ENCODE measurements at regions not wholly inside any gene's neighbourhood (a gene's known extent, or its start where the extent isn't known, plus 50 kb on each side); places are given as distances from the start of the nearest gene placed in this dataset.

- Mint-ChIP-seq H3K4me1 (ENCODE audit: low read depth in 2 of 2) (peaks cover 8 to 14% of the 10 kb centered on the region in 2 donors), H3K9me3 (no peaks in the 10 kb centered on the region), H3K36me3 (no peaks in the 10 kb centered on the region), H3K27me3 (peaks cover 5 to 6% of the 10 kb centered on the region in 2 donors), H3K27ac (no peak overlapping the region), H3K4me3 (no peak overlapping the region)
- DNase-seq (ENCODE audit: low spot score) (no peak), ATAC-seq (no peak)
Measured at GRCh38 chr9:90969021-90969675, 167.5 kb downstream of the SYK start.

- no peaks in the 10 kb centered on the region for H3K9me3 Mint-ChIP-seq
- no peak overlapping the region for H3K4me3 Mint-ChIP-seq
- H3K27ac Mint-ChIP-seq = no peak overlapping the region
- peaks cover 9 to 15% of the 10 kb centered on the region in 2 donors for H3K27me3 Mint-ChIP-seq
- ATAC-seq (no peak), DNase-seq (ENCODE audit: low spot score) (no peak)
- H3K4me1 Mint-ChIP-seq (ENCODE audit: low read depth in 2 of 2) = peaks cover 4 to 5% of the 10 kb centered on the region in 2 donors
- no peaks in the 10 kb centered on the region for H3K36me3 Mint-ChIP-seq
Measured at GRCh38 chr9:90970608-90971007, 169.0 kb downstream of the SYK start.

GRCh38 chr9:90972057-90972456 is 170.4 kb downstream of the SYK start:
- H3K9me3 Mint-ChIP-seq = no peaks in the 10 kb centered on the region
- no peaks in the 10 kb centered on the region for H3K36me3 Mint-ChIP-seq
- peaks cover under 1 to 4% of the 10 kb centered on the region in 2 donors for H3K4me1 Mint-ChIP-seq (ENCODE audit: low read depth in 2 of 2)
- H3K27me3 Mint-ChIP-seq = peaks cover 13 to 16% of the 10 kb centered on the region in 2 donors
- DNase-seq (ENCODE audit: low spot score) (no peak), ATAC-seq (no peak)
- H3K4me3 Mint-ChIP-seq = no peak overlapping the region
- H3K27ac Mint-ChIP-seq = no peak overlapping the region

GRCh38 chr9:90974016-90974415 is 172.4 kb downstream of the SYK start:
- peaks cover 5 to 8% of the 10 kb centered on the region in 2 donors for H3K4me1 Mint-ChIP-seq (ENCODE audit: low read depth in 2 of 2)
- H3K27ac Mint-ChIP-seq = no peak overlapping the region
- H3K9me3 Mint-ChIP-seq = no peaks in the 10 kb centered on the region
- DNase-seq (ENCODE audit: low spot score) (no peak), ATAC-seq (no peak)
- H3K27me3 Mint-ChIP-seq = peaks cover 19 to 21% of the 10 kb centered on the region in 2 donors
- no peak overlapping the region for H3K4me3 Mint-ChIP-seq
- no peaks in the 10 kb centered on the region for H3K36me3 Mint-ChIP-seq

- Mint-ChIP-seq H3K9me3 (no peaks in the 10 kb centered on the region), H3K27me3 (peaks cover 26 to 28% of the 10 kb centered on the region in 2 donors), H3K4me1 (ENCODE audit: low read depth in 2 of 2) (peaks cover 10 to 15% of the 10 kb centered on the region in 2 donors), H3K27ac (no peak overlapping the region), H3K4me3 (no peak overlapping the region), H3K36me3 (no peaks in the 10 kb centered on the region)
- ATAC-seq = no peak
- DNase-seq (ENCODE audit: low spot score) = no peak
Measured at GRCh38 chr9:90974643-90975245, 173.1 kb downstream of the SYK start.

- Mint-ChIP-seq H3K9me3 (no peaks in the 10 kb centered on the region), H3K4me3 (no peak overlapping the region), H3K27me3 (peaks cover 32 to 33% of the 10 kb centered on the region in 2 donors), H3K27ac (no peak overlapping the region), H3K4me1 (ENCODE audit: low read depth in 2 of 2) (peaks cover 10 to 15% of the 10 kb centered on the region in 2 donors), H3K36me3 (no peaks in the 10 kb centered on the region)
- no peak for DNase-seq (ENCODE audit: low spot score)
- ATAC-seq = peak in 1 of 2 donors; percentile 36
Measured at GRCh38 chr9:90975781-90976538, 174.3 kb downstream of the SYK start.

- ATAC-seq = peak in 1 of 2 donors; percentile 37
- Mint-ChIP-seq H3K27ac (no peak overlapping the region), H3K27me3 (peaks cover 29 to 33% of the 10 kb centered on the region in 2 donors), H3K9me3 (no peaks in the 10 kb centered on the region), H3K36me3 (no peaks in the 10 kb centered on the region), H3K4me3 (no peak overlapping the region), H3K4me1 (ENCODE audit: low read depth in 2 of 2) (peaks cover 10 to 15% of the 10 kb centered on the region in 2 donors)
- no peak for DNase-seq (ENCODE audit: low spot score)
Measured at GRCh38 chr9:90979138-90979551, 177.5 kb downstream of the SYK start.

DNA sequence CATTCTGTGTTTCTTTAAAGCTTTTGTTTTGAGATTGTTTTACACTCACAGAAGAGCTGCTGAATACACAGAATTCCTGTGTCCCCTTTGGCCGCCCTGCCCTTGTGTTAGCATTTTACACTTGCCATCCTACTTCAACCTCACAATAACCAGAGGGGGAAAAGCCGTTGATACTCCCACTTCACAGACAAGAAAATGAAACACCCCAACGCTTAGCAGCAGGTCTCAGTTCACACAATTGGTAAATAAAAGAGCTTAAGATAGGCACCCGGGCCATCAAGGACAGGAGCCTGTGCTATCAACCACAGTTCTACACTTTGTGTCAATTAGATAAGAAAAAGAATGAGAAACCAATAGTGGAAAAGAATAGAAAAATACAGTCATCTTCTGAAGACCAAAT is 178.0 kb downstream of the SYK start:
- Mint-ChIP-seq H3K27me3 (peaks cover 28 to 30% of the 10 kb centered on the region in 2 donors), H3K4me3 (no peak overlapping the region), H3K4me1 (ENCODE audit: low read depth in 2 of 2) (peaks cover 10 to 13% of the 10 kb centered on the region in 2 donors), H3K36me3 (no peaks in the 10 kb centered on the region), H3K9me3 (no peaks in the 10 kb centered on the region), H3K27ac (no peak overlapping the region)
- no peak for ATAC-seq
- DNase-seq (ENCODE audit: low spot score) = no peak

- Mint-ChIP-seq H3K4me1 (ENCODE audit: low read depth in 2 of 2) (peaks cover 10 to 11% of the 10 kb centered on the region in 2 donors), H3K4me3 (no peak overlapping the region), H3K36me3 (no peaks in the 10 kb centered on the region), H3K9me3 (no peaks in the 10 kb centered on the region), H3K27me3 (peaks cover 20 to 23% of the 10 kb centered on the region in 2 donors), H3K27ac (no peak overlapping the region)
- DNase-seq (ENCODE audit: low spot score) (no peak), ATAC-seq (no peak)
Measured at GRCh38 chr9:90981726-90982125, 180.1 kb downstream of the SYK start.

DNA sequence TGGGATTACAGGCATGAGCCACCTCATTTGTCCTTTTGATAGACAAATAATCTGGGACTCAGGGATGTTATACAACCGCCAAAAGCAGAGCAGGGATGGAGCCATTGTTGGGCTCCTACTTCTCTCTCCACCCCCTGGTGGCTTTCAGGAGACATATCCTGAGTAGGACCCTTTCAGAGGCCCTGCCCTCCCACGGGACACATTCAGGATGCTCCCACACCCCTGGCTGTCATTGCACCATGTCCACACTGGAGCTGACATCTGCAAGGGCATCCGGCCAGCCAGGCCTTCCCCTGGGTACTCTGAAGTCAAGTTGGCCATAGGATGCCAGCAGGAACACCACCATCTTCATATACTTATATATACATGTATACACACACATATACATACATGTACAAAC is 181.8 kb downstream of the SYK start:
- no peaks in the 10 kb centered on the region for H3K9me3 Mint-ChIP-seq
- peaks cover 20% of the 10 kb centered on the region in 2 donors for H3K27me3 Mint-ChIP-seq
- no peak overlapping the region for H3K4me3 Mint-ChIP-seq
- DNase-seq (ENCODE audit: low spot score) (no peak), ATAC-seq (no peak)
- no peaks in the 10 kb centered on the region for H3K36me3 Mint-ChIP-seq
- peaks cover 10 to 11% of the 10 kb centered on the region in 2 donors for H3K4me1 Mint-ChIP-seq (ENCODE audit: low read depth in 2 of 2)
- H3K27ac Mint-ChIP-seq = no peak overlapping the region

GRCh38 chr9:90985631-90986030 is 184.0 kb downstream of the SYK start:
- no peaks in the 10 kb centered on the region for H3K9me3 Mint-ChIP-seq
- peaks cover 1 to 4% of the 10 kb centered on the region in 2 donors for H3K27me3 Mint-ChIP-seq
- no peak overlapping the region for H3K27ac Mint-ChIP-seq
- DNase-seq (ENCODE audit: low spot score) = no peak
- ATAC-seq = no peak
- no peaks in the 10 kb centered on the region for H3K36me3 Mint-ChIP-seq
- no peak overlapping the region for H3K4me3 Mint-ChIP-seq
- no peaks in the 10 kb centered on the region for H3K4me1 Mint-ChIP-seq (ENCODE audit: low read depth in 2 of 2)

DNA sequence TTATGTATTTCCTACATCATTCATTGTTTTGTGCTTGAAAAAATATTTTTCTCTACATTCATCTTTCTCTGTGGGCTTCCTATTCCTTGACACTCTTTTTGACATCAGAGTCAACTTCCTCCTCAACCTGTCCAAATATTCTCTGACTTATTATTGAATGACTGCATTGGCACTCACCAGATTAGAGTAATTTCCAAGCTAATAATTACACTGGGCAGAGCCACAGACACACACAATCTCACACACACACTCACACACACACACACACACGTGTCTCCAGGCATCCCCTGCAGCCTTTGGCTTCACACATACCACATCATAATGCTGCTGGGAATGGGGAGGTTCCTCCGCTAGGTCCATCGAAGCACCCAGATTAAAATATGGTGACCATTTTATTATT is 184.5 kb downstream of the SYK start:
- Mint-ChIP-seq H3K36me3 (no peaks in the 10 kb centered on the region), H3K9me3 (no peaks in the 10 kb centered on the region), H3K4me1 (ENCODE audit: low read depth in 2 of 2) (no peaks in the 10 kb centered on the region), H3K27ac (no peak overlapping the region), H3K27me3 (peaks cover 0 to 4% of the 10 kb centered on the region in 2 donors), H3K4me3 (no peak overlapping the region)
- DNase-seq (ENCODE audit: low spot score) = no peak
- ATAC-seq = no peak

GRCh38 chr9:90987566-90987965 is 185.9 kb downstream of the SYK start:
- H3K27ac Mint-ChIP-seq = no peak overlapping the region

GRCh38 chr9:90988318-90988717 is 186.7 kb downstream of the SYK start:
- Mint-ChIP-seq H3K4me3 (no peak overlapping the region), H3K4me1 (ENCODE audit: low read depth in 2 of 2) (no peaks in the 10 kb centered on the region), H3K36me3 (no peaks in the 10 kb centered on the region), H3K27ac (no peak overlapping the region), H3K27me3 (peaks cover 0 to 8% of the 10 kb centered on the region in 2 donors), H3K9me3 (no peaks in the 10 kb centered on the region)
- DNase-seq (ENCODE audit: low spot score) (no peak), ATAC-seq (no peak)

More at GRCh38 chr9:90987566-90987965, 185.9 kb downstream of the SYK start:
- H3K9me3 Mint-ChIP-seq = no peaks in the 10 kb centered on the region
- peaks cover 0 to 8% of the 10 kb centered on the region in 2 donors for H3K27me3 Mint-ChIP-seq
- no peak overlapping the region for H3K4me3 Mint-ChIP-seq
- H3K36me3 Mint-ChIP-seq = no peaks in the 10 kb centered on the region
- DNase-seq (ENCODE audit: low spot score) (no peak), ATAC-seq (no peak)
- H3K4me1 Mint-ChIP-seq (ENCODE audit: low read depth in 2 of 2) = no peaks in the 10 kb centered on the region
